ENCODE measurements at regions not wholly inside any gene's neighbourhood (a gene's known extent, or its start where the extent isn't known, plus 50 kb on each side); places are given as distances from the start of the nearest gene placed in this dataset.

DNA sequence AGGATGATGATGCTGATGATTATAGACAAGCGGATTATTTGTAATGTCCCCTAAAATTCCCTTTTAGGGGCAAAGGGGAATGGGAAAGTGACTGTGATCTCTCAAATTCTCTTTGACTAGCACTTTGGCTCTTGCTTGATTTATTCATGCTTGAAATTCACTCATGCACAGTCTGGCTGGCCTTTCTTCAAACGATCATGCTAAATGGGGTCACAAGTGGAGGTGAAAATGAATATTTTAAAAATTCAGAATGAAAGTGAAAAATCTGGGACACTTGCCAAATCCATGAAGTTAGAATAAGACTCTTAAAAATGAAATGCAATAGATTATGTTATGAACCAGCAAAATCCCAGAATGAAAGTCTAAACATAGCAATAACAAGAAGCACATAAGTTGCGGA lies 173.4 kb upstream of the RAI2 start:
- in situ Hi-C loops (cut with MboI; ENCODE audit: low sequenced_read_pairs) (no loop called here), intact Hi-C loops (cut with micrococcal nuclease) (no loop called here), dilution Hi-C loops (cut with HindIII; ENCODE audit: low sequenced_read_pairs, unreplicated experiment) (no loop called here)
- Histone ChIP-seq H2BK5ac (ENCODE audit: low read depth, low read length, poor library complexity, severe bottlenecking) (no peak overlapping the region), H3K23ac (ENCODE audit: low read depth, low read length) (no peak overlapping the region), H3K27me3 (ENCODE audit: control insufficient read depth, insufficient read depth, low read length) (no peaks in the 10 kb centered on the region; the same call in 1 of the 2 replicates), H3K18ac (ENCODE audit: low read depth, low read length) (no peak overlapping the region), H3K4me2 (ENCODE audit: low read depth, low read length) (no peak overlapping the region), H3K9me1 (ENCODE audit: insufficient read depth, low read length) (no peaks in the 10 kb centered on the region), H4K8ac (ENCODE audit: low read depth in 2 of 2, low read length in 2 of 2) (no peak overlapping the region), H3K56ac (ENCODE audit: extremely low read depth, insufficient read depth, low read length) (no peak overlapping the region), H3K9me3 (ENCODE audit: control insufficient read depth, insufficient read depth, low read length) (no peaks in the 10 kb centered on the region), H4K20me1 (ENCODE audit: insufficient read depth, low read length) (no peaks in the 10 kb centered on the region), H3K14ac (replicated peaks; ENCODE audit: low read depth, low read length) (no peak overlapping the region), H3K27ac (ENCODE audit: insufficient read depth, low read length) (no peak overlapping the region), H3K4me1 (ENCODE audit: control insufficient read depth, insufficient read depth, low read length) (no peaks in the 10 kb centered on the region), H2BK20ac (ENCODE audit: low read depth, low read length) (no peak overlapping the region), H2AK9ac (replicated peaks; ENCODE audit: low read depth, low read length, poor library complexity) (no peak overlapping the region), H2BK15ac (ENCODE audit: low read depth, low read length) (no peak overlapping the region), H3K9ac (ENCODE audit: low read depth, low read length) (no peak overlapping the region), H4K91ac (ENCODE audit: insufficient read depth, low read depth, low read length) (no peak overlapping the region), H3K36me3 (ENCODE audit: control insufficient read depth, insufficient read depth, low read length) (no peaks in the 10 kb centered on the region), H3K4ac (ENCODE audit: low read depth, low read length) (no peak overlapping the region), H2AK5ac (ENCODE audit: low read depth, low read length) (no peak overlapping the region), H4K5ac (ENCODE audit: low read depth, low read length) (no peak overlapping the region), H3K4me3 (ENCODE audit: insufficient read depth, low read depth, low read length) (no peak overlapping the region), H3K79me1 (ENCODE audit: low read depth in 1 of 2, low read length in 2 of 2) (no peaks in the 10 kb centered on the region), H2BK120ac (ENCODE audit: low read depth, low read length) (no peak overlapping the region), H2AFZ (replicated peaks; ENCODE audit: low read length, poor library complexity) (no peak overlapping the region)
- ATAC-seq (ENCODE audit: low read depth) (no peak), DNase-seq (no peak)
- POLR2A ChIA-PET (ENCODE audit: unreplicated experiment), result no interaction called here
- BruUV-seq (replicated peaks), result no TSS peak
- CTCF ChIA-PET, result no interaction called here
- WGBS, 2 experiments (ENCODE audit: extremely low coverage in 2 of 2, insufficient read length in 1 of 2), result no CpG with 5 or more reads among the region's 3 CpGs
- TF ChIP-seq RFX5 (IDR thresholded peaks at IDR 0.05; ENCODE audit: low read depth, low read length), result no peak
- no peak for TF ChIP-seq MAZ (IDR thresholded peaks at IDR 0.05; ENCODE audit: borderline replicate concordance, low read depth, low read length)
- no peak for TF ChIP-seq CHD1 (IDR thresholded peaks at IDR 0.05; ENCODE audit: low read depth, low read length)

Data from IMR-90 (cell line).